GM12891 (cell line): ENCODE measurements at regions not wholly inside any gene's neighbourhood (a gene's known extent, or its start where the extent isn't known, plus 50 kb on each side); places are given as distances from the start of the nearest gene placed in this dataset.
"Not testable (repeated sequence)": the region's sequence is repeated elsewhere in the genome, so short reads cannot be mapped to it uniquely, and the experiment has no call there.

Experiments
- PAX5 ChIP-seq: IDR thresholded peaks from 2 replicates; pipeline ENCODE4 v1.6.1; 2011; ENCODE audit warnings: low read length, moderate library complexity, mild to moderate bottlenecking; ENCODE audit not compliant: insufficient read depth, severe bottlenecking
- POLR2A ChIP-seq: IDR thresholded peaks from 2 replicates; pipeline ENCODE4 v1.6.1; 2011; ENCODE audit warnings: low read depth, low read length, control low read depth
- POLR2AphosphoS5 ChIP-seq: IDR thresholded peaks from 2 replicates; pipeline ENCODE4 v1.6.1; 2011; ENCODE audit warnings: low read depth, low read length, control low read depth
- SPI1 ChIP-seq: IDR thresholded peaks from 2 replicates; pipeline ENCODE4 v1.6.1; 2011; ENCODE audit warnings: low read depth, low read length, control low read depth
- TAF1 ChIP-seq: IDR thresholded peaks from 2 replicates; pipeline ENCODE4 v1.6.1; 2011; ENCODE audit warnings: low read depth, low read length, control low read depth

DNA sequence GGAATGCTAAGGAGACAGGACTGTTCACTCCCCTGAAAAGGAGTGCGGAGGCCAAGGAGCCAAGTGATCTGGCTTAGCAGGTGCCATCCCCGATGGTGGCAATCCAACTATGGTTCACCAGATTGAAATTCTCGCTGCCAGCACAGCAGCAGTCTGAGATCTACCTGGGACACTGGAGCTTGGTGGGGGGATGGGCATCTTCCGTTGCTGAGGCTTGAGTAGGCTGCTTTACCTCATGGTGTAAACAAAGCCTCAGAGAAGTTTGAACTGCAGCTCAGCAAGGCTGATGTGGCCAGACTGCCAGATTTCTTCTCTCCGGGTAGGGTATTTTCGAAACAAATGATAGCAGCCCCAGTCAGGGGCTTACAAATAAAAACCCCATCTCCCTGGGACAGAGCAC lies 95.6 kb upstream of the HSFY2 start:
- not testable (repeated sequence) for TF ChIP-seq POLR2A, POLR2AphosphoS5, TAF1, SPI1, PAX5
